Erythroblast (primary cell): ENCODE measurements at regions not wholly inside any gene's neighbourhood (a gene's known extent, or its start where the extent isn't known, plus 50 kb on each side); places are given as distances from the start of the nearest gene placed in this dataset.

Source experiments
- DNase-seq, 2 experiments: peaks; one replicate each; lab custom pipeline; 2025; lab: John Stamatoyannopoulos, UW
- GATA1 ChIP-seq: IDR thresholded peaks from 2 replicates; pipeline ENCODE4 v1.6.1; 2011; ENCODE audit warnings: low read depth, mild to moderate bottlenecking, control low read depth, low read length, moderate library complexity
- POLR2A ChIP-seq: IDR thresholded peaks from 2 replicates; pipeline ENCODE4 v1.6.1; 2011; ENCODE audit warnings: mild to moderate bottlenecking, low read length

DNA sequence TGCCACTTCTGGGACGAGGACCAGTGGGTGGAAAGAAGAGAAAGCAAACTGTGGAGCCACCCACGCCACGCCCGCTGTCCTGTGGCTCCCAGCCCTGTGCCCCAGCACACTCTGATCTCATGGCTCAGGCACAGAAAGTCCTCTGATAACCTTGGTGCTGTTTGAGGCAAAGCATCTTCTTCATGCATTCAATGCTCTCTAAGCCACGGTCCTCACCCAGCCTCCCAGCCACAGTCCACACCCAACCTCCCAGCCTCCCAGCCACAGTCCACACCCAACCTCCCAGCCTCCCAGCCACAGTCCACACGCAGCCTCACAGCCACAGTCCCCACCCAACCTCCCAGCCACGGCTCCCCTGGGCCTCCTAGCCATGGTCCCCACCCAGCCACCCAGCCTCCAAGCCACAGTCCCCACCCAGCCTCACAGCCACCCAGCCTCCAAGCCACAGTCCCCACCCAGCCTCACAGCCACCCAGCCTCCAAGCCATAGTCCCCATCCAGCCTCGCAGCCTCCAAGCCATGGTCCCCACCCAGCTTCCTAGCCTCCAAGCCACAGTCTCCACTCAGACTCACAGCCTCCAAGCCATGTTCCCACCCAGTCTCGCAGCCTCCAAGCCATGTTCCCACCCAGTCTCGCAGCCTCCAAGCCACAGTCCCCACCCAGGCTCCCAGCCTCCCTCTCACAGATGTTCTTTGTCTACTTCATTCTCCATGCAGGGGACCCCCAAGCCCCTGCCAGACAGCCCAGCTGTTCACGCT is 74.9 kb downstream of the SOX1 start:
- no peak for DNase-seq
- TF ChIP-seq POLR2A (no peak), GATA1 (no peak)

DNA sequence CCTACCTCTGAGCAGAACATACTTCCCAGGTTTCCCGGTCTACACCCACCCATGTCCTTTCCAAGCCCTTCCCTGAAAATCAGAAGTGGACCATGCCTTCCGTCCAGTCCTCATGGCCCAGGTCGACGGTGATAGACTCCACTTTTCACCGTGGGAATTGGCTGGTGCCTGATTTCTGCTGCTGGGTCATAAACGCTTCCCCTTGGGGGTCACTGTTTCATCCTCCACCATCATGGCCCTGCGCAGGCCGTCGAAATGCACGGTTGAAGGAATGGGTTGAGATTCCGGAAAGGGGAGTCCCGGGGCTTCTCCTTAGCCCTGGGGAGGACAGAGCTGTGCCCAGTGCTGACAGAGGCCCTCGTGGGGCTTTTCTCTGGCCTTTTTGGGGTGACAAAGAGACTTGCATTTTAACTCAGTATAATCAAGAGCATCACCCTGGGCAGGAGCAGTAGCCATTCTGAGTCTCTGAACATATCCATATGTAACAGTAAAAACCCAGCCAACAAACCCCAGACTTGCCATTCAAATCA is 75.5 kb downstream of the SOX1 start:
- TF ChIP-seq POLR2A, result no peak
- TF ChIP-seq GATA1, result no peak
- DNase-seq, result no peak

DNA sequence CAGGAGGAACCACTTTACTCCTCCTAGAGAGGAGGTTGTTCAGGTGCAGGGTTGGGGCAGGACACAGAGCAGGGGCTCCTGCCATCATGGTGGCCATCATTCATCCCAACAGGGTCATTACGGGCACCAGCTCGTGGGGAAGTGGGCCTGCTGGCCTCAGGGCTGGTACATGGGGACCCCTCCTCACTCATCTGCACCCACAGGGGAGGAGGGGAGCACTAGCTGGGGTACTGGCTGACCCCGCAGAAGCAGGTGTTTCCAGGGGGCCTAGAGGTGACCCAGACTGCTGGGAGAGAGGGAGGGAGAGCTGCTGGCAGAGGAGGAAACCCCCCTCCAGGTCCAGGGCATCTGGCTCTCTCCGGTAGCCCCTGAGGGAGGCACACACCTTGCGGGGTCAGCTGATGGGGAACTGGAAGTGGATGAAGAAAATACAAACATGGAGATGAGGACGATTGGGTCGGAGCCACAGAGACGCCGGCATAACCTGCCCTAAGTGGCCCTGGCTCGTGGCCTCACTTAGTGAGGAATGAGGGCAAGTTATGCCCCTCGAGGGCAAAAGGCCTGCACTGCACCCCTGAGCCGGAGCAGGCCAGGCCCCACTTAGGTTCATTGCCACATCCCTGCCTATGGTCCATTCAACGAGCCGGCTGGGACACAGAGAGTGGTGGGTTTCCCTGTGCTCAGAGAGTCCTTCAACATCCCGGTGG is 76.2 kb downstream of the SOX1 start:
- DNase-seq, result no peak
- TF ChIP-seq GATA1, result no peak

DNA sequence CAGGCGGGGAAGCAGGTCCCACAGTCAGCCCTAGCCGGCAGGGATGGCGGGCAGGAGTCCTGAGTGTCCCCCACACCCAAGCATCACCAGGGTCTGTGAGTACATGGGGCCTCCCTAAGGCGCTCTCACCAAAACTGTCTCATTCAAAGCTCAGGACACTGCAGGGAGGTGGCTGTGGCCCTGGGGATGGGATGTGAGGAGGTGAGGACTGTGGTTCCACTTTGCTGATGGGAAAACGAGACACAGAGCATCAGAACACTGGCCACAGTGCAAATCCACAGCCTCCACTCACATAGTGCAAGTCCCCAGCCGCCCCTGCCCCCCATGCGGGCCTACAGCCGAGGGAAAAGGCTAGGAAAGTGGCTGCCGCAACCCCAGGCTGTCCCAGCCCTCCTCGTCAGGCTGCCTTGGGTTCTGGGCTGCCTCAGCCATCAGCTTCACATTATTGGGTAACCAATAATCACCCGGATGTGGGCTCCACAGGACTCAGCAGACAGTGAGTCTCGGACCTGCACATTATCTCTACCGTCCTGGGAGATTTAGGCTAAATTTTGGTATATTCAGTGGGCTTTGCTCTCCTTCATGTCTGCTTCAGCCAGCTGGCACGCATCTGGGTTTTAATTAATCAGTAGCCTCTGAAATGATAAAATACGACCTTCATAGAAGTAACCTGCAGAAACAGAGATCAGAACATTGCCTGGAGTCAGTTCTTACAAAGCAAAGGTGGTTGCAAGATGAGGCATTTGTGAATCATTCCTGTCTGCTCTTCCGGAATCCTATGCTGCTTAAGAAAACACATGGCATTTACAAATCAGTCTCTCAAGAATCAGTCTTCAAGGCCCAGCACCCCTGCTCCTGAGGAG is 77.0 kb downstream of the SOX1 start:
- no peak for TF ChIP-seq POLR2A
- TF ChIP-seq GATA1, result no peak
- DNase-seq, result no peak

DNA sequence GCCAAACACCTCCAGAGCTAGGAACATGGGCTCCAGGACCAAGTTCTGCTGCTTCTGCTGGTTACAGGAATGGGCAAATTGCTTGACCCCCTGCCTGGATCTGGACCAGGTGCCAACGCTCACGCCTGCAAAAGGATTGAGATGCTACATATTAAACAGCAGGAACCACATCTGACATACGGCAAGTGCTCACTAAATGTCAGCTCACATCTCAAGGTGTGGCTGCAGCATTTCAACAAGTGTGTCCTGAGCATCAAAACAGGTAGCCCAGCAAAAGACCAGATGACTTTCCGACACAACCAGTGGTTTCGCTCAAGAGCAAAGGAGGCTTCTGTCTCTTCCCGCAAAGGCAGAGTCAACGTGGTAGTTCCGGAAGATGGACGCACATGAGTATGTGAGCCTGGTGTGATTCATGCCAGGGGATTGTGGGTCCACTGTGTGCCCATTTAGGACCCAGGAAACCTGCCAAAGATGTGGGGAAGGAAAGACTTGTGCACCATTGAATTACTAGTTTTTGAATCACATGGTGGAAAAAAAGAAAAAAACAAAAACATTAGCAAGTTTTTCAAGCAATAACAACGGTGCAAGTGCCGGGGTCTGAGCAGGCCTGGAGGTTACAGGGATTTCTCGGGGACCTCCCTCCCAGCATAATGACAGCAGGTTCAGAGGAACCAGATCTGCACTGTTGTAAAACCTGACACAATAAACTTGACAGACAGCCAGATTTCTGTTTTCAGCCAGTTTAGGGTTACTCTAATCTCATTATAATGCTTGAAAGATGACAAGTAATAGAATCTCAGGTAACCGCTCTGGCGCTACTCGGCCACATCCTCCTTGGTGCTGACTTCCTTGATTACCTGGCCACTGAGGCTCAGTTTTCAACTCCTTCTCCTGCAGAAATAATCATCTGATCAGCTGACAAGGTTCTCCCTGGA is 77.9 kb downstream of the SOX1 start:
- DNase-seq, result no peak
- TF ChIP-seq GATA1 (no peak), POLR2A (no peak)

DNA sequence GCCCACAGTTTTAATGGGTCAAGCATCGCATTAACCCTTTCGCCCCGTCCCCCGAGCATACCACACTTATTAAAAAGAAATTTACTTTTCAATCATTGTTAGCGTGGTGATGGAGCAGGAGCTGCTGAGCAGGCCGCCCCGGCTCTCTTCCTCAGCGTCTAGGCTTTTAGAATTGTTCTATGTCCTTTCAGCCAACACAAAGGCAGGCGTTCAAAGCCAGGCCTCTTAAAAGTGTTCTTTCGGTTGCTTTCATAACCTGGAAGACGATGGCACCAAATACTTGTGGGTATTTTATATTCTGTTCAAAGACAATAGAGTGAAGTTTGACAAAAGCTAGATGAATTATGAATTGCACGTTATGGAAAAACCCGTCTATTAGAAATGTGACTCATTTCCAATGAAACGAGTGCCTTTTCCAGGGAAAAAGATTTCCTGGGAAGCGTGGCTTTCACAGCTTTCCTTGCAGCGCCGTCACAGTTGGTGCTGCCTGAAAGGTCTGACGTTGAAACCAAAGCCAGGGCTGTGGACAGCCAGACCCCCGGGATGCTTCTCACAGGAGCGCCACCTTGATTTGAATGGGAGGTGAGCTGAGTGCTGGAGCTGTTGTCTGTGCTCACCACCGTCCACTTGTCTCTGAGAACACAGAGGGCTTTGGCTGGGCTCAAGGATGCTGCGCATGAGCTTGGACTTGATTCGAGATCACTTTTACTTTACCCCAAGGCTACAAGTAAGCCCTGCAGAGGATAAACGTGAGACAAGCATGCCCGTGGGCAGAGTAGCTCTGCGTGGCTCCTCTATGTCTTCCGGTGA is 78.8 kb downstream of the SOX1 start:
- DNase-seq, result no peak
- TF ChIP-seq GATA1, result no peak
- TF ChIP-seq POLR2A, result no peak

DNA sequence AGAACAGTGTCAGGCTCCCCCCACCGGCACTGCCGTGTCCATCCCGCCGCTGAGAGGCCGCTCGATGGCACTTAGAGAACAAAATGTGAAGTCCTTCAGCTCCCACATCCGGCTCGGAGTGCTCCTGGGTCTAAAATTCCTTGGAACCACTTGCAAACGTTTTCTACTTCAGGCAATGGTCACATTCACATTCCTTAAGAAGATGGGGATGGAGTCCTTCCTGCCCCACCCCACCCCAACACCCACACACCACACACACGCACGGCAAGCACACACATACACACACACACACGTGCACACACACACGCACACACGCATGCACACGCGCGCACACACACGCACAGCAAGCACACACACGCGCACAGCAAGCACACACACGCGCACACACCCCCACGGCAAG is 83.4 kb downstream of the SOX1 start:
- no peak for TF ChIP-seq POLR2A
- TF ChIP-seq GATA1, result no peak
- DNase-seq, result no peak

- no peak for TF ChIP-seq POLR2A
- DNase-seq, result no peak
Observed at GRCh38 chr13:112152846-112153245, 85.9 kb downstream of the SOX1 start.

DNA sequence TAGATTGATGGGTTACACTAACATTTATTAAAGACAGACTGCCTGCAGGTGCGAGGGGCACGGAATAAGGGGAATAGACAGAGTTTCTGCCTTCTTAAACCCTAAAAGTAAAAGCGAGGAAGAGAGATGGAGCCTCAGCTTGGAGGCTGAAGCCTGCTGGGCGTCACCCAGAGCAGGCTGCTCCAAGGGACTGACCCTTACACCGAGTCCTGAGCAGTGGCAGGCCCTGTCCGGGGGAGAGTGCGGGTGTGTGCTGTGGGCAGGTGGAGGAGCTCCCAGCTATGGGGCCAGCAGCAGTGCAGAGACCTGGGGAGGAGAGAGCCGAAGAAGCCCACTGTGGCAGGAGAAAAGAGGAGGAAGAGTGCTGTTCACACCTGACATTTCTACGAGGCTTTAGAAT is 86.4 kb downstream of the SOX1 start:
- DNase-seq, result no peak
- no peak for TF ChIP-seq GATA1
- TF ChIP-seq POLR2A, result no peak

DNA sequence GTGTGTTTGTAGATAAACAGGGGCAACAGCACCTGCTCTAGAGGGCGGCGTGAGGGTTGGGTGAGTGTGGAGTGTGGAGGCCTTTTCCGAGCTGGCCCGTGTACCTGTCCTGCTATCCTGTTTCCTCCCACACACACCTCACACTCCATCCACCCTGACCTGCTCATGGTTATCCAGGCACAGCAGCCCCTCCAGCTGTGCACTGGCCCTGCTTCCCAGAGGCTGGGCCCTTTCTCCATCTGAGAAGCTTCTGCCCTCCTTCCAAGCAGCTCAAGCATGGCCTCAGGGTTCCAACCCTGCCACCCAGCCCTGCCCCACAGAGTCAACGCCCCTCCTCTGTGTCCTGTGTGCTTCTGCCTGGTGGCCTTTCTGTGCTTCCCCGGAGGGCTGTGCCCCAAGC is 86.9 kb downstream of the SOX1 start:
- no peak for TF ChIP-seq GATA1
- no peak for TF ChIP-seq POLR2A
- DNase-seq, result no peak

DNA sequence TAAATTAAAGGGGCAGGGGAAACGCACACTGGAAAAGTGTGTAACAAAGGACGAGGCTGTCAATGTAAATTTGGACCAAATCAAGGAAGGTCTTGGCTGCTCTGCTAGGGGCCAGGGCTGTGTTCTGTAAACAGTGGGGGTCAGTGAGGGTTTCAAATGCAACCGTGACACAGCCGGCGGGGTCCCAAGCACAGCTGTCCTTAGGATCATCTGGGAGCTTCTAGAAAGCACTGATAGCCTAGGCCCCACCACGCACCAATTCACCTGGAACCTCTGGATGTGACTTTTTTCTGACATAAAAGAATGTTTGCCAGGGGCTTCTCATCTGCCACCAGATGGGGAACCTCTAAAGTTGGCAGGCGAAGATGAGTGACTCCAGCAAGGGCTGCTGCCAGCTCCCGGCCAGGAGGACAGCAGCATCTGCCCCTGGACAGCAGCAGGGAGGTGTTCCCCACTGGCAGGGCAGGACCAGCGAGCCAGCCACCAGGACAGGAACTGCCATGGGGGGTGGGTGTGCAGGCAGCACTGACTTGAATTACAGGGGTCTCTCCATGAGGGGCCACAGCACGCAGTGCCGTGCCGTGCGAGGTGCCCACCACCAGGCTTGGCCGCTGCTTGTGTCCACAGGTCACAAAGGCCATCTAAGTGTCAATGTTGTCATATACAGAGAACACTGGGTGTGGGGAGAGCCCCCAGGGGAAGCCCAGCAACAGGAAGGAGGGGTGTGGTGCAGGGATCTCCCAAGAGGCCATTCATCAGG is 87.5 kb downstream of the SOX1 start:
- no peak for TF ChIP-seq POLR2A
- no peak for TF ChIP-seq GATA1
- DNase-seq, result no peak
